IPS-NIHi7 (cell line): ENCODE measurements at regions not wholly inside any gene's neighbourhood (a gene's known extent, or its start where the extent isn't known, plus 50 kb on each side); places are given as distances from the start of the nearest gene placed in this dataset.

Experiments used
- DNase-seq: peaks from one replicate; pipeline ENCODE4 v3.0.0; 2012; ENCODE audit warnings: mixed read lengths; ENCODE audit errors: extremely low spot score

DNA sequence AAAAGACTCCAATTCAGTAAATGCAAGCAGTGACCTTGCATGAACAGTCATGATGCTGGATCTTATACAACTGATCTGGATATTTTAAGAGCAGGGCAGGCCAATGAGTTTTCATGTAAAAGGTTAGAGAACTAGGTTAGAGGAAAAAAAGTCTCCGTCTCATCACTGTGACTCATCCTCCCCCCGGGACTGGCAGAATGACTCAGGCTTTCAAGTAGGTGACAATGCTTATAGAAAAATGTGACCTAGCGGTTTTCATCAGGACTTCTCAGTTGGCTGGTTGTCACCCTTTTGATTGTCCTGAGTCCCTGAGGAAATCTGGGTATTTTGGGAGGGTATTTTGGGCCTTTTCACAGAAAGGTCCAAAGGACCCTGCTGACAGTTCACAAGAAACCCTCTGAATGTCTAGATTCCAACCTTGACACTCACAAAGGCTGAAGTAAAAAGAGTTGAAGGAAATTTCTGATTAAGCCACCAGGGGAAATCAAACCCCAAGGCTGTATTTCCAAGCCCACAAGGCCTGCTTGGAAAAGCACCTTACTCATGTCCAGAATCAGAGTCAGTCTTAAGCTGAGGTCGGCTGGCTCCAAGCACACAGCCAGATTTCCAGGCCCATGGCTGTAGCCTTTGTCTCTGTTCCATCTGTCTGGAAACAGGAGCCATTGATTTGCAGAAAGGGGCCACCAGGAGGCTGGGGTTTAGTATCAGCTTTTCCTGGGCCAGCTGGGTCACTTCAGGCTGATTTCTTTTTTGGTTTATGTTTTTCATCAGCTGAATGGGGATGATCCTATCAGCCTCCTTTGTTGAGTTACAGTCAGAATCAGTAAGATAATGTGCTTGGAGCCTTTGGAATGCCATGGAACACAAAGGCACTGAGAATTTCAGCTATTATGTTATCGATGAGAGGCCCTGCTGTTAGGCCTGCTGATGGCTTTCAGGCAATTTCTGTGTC is 226.4 kb upstream of the HABP2 start:
- peak; percentile 68 for DNase-seq

DNA sequence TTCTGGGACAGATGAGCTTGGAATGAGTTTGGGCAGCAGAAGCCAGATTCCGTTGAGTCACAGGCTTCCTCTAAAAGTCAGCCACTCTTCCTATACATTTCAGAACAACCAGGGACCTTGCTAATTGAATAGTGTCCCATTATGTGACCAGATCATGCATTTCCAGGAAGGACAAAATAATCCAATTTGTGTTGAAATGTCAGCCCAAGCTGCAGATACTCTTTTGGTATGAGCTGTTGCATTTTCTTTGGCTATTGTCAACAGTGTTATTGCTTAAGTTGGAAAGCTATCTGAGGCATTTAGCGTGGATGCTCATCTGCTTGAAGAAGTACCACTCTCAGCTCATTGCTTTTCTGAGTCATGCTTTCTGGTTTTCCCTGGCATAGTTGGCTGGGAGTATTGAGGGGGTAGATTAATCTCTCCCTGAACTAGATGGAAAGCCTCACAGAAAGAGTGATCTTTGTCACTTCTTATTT is 223.7 kb upstream of the HABP2 start:
- DNase-seq, result no peak

DNA sequence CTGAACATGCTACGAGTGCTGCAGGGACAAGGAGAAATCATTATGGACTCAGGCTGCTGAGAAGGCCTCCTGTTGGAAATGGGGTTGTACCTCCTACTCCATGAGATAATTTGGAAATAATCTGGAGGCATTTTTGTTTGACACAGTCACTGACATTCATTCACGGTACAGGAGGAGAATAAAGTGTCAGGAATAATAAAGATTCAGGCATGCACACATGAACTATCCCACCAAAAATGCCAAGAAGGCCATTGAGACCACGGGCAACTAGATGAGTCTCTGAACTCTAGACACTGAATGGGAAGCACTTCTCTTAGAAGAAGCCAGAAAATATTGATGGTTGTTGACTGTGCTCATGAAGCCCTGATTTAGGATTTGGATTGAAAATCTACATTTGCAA is 220.9 kb upstream of the HABP2 start:
- no peak for DNase-seq

DNA sequence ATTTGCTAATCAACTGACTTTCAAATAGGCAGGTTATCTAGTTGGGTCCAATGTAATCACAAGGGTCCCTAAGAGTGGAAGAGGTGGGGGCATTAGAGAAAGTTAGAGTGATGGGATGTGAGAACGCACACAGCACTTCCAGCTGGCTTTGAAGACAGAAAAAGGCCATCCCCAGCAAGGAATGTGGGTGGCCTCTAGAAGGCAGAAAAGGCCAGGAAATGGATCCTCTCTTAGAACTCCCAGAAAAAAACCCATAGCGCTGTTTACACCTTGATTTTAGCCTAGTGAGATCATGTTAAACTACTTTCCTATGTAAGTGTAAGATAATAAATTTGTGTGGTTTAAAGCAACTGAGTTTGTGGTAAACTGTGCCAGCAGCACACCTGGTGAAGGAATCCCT is 219.5 kb upstream of the HABP2 start:
- no peak for DNase-seq

DNA sequence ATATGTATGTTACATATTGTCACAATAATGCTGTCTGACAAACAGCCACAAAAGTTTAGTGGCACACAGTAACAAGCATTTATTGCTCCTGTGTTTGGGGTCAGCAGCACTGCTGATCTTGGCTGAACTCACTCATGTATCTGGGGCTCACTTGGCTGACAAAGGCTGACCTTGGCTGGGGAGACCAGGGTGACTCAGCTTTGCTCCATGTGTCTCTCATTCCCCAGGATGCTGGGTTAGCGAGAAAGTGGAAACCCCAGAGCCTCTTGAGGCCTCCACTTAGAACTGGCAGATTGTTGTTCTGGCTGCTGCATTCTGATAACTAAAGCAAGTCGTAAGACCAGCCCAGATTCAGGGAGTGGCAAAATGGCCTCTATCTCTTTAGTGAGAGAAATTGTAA is 217.3 kb upstream of the HABP2 start:
- DNase-seq, result no peak

DNA sequence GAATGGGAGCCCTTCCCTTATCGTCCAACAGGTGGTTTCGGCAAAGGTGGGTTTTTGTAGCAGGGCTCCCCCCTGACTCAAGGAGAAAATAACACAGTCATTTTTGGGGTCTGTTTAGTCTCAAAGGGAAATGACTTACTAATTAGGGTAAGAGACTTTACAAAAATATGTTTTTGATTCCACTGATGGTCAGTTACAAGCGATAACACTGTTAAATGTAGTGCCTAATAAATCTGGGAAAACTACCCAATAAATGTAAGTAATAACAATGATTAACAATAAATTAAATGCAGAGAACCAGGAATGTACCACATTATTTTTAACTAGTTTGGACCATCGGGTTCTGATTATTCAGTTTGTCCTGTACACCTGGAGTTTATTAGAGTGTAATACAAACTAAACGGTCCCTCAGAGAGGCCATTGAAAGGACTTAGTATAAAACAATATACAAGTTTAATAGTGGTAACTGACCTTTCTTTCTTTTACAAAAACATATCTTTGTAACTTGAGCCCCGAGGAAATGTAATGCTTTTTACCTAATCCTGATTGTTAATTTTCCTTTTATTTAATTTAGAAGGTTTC is 216.2 kb upstream of the HABP2 start:
- no peak for DNase-seq

DNA sequence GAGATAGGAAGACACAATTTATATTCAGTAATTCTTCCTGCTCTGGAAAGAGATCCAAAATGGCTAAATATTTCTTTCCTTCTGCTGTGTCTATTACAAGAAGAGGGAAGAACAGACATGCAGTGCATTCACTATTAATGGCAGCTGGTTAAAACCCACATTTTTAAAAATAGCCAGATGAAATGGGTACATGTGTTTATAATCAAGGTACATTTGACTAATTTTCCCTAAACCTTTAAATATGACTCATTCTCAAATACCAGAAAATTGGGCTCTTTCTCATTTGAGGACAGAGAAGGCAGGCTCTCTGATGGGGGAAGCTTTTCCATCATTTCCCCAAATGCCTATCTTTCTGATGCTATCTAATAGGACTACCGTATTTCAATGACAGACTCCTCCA is 215.7 kb upstream of the HABP2 start:
- DNase-seq, result no peak

DNA sequence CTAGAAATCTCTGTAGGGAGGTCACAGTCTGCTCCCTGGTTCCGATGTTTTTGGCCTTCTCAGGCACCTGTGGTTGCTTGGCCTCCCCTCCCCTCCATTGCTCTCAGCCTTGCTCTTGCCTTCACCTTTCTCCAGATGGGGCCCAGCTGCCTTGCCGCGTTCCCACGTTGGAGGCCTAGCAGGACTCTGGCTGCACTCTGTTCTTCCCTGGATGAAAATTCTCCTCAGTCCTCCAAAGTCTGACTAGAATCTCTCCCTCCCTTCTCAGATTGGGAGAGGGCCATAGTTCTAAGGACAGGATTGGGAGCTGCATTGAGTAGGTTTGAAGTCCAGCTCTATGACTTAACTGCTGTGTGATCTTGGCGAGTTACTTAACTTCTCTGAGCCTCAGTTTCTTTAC is 213.7 kb upstream of the HABP2 start:
- DNase-seq, result no peak

DNA sequence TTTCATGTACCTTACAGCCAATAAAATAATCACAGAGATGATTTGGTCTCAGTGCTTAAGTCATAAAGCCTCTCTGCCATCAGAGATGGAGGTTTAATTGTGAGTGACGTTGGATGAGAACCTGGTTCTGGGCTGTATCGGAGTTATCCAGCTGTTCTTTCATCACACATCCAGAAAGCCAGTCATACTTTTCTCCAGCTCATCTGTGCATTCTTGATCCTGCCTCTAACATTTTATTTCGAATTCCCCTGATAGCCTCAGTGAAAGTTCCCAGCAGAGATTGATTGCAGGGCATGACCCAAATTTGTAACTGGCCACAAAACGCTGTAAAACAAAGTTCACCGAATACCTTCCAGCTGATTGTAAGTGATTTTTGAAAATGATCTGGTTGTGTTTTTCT is 212.6 kb upstream of the HABP2 start:
- no peak for DNase-seq

DNA sequence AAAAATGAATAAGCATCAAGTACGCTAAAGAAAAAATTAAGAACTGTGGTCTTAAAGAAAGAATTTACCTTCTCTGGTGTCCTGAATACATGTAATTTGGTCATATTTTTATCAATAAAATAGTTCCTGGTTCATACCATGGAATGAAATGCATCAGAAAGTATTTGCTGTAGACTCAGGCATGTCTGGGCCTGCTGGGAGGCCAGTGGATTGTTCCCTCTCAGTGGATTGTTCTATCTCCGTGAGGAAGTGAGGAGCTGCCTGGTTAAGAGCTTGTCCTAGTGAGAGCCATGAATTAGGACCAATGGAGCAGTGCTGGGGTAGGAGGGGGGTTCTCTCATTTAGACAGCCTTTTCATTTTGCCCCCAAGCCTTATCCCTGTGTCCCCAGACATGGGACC is 211.7 kb upstream of the HABP2 start:
- DNase-seq, result no peak

DNA sequence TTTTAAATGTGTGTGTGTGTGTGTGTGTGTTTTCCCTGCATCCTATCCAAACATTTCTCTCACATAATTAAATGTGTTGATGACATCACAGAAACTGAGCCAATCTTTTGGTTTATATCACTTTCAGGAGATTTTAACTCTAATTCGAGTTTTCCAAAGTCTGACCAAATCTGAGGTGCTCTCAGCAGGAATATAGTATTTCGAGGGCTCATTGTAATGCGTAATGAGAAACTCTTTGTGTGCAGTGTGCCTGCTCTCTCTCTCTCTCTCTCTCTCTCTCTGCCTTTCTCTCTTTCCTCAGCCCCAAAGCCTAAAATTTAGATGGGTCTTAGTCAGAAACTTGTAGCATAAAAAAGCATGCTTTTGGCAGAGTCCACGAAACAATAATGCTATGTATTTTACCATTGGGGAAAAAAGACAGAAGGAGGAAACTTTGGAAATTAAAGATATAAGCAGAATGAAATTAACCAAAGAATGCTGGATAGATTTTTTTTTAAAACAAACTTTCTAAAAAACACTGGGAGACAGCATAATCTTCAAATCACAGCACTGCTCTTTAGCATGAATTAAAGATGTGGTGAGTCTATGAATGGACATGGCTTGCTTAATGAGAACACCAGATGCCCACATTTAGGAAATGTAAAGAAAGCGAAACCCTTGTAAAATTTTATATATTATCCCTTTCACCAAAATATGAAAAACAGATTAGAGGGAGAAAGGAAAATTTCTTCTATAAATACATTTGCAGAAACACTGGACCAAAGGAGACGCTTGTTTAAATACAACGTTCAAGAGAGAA is 206.8 kb upstream of the HABP2 start:
- no peak for DNase-seq

DNA sequence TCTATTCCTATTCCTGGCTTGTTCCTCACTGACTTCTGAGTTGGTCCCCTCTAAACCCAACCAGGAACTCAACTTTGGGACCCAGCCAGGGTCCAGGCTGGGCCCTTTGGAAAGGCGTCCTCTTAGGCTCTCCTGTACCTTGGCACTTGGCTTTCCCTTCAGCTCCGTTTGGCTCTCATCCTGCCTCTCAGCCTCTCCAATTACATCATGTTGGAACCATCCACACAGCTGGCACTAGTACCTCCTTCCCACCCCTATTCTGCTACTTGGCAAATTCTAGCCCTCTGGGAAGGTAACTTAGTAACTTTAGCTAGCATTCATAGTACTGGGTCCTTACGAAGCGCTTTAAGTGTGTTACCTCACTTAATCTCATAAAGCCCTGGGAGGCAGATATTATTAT is 205.3 kb upstream of the HABP2 start:
- no peak for DNase-seq

DNA sequence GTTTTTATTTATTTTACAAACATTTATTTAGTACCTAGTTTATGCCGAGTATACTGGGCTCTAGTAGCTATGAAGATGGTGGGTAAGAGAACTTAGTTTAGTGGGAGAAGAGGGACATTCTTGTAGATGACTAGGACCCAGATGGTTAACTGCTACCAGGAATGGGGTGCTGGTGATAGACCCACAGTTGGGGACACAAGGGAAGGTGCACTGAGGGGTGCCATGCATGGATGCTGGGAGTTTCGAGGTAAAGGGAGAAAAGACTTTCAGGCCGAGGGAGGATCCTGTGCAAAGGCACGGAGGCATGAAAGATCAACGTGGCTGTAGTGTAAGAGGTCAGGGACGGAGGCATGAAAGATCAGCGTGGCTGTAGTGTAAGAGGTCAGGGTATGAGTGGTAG is 204.2 kb upstream of the HABP2 start:
- DNase-seq, result no peak

DNA sequence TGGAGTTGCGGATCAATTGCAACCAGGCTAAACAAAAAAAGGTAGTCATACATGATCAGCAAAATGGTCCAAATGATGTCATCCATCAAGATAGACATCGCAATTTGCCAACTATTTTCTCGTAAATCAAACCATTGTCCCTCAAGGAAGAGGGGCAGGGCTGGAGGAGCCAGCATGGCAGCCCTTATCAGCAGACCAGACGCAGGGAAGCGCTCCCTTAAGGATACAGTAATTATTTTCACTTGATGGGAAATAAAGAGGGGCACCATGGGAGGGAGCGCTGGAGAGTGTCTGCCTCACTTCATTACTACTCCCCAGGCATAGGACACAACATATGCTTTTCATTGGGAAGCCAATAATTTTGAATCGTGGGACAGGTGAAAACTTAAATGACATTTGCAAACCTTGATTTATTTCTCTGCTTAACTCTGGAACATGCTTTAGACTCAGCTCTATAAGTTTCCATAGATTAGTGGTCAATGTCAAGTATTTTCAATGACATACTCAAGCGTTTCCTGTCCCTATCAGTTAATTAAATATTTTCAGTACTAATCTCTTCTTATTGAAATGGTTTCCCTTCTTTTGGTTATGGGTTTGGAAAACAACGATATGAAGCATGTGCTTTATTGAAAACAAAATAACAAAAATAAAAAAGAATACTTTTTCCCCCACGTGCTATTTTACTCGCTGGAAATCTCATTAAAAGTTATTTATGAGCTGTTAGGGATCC is 202.4 kb upstream of the HABP2 start:
- DNase-seq, result no peak

DNA sequence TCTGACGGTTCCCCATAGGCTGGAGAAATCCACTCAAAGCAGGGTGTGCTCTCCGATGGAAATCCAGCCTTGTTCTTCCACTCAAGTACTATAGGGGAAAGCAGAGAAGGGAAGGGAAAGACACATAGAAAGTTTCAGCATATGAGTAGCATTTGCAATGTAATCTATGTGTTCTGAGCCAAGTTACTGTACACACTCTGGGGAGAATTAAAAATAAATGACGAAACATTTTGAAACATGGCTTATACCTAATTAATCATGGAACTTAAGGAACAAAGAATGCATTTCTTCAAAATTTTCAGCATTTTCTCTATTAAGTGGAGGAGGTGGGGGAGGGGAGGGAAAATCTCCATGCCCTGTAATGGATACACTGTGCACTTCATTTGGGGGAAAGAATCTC is 198.1 kb upstream of the HABP2 start:
- no peak for DNase-seq

DNA sequence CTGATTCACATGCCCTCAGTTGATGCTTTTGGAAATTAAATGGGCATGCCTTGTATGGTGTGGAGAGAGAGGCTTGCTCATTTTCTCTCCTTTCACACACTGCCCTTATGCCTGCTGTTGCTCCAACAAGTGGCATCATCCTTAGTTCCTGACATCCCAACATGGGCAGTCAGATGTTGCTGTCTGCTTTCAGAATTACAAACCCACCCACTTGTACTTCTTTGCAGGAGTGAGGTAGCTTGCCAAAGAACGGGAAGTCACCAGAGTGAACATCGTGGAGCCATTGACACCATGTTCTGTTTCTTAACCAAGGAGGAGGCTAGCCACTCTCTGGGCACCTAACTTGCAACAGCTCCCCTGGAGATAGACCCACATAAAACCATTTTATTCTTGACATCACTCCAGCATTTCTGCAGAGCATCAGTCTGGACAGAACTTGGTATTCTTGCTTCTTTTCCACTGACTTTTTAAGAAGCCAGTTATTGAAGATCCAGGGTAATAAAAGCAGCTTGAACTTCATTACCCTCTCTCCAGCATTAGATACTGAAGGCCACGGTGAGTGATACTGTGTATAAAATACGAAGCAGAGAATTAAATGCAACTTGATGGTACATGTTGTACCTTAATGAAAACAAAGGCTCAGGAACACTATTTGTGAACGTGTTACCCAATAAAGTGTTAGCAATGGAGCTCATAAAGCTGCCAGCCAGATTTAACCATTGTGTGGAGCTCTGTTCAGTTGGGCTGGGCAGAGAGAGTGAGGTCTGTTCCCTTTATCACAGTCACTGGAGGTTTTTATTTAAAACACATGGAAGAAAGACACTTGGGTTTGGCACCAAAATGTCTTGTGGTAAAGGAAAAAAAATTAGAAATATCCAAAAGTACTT is 195.8 kb upstream of the HABP2 start:
- DNase-seq, result no peak

DNA sequence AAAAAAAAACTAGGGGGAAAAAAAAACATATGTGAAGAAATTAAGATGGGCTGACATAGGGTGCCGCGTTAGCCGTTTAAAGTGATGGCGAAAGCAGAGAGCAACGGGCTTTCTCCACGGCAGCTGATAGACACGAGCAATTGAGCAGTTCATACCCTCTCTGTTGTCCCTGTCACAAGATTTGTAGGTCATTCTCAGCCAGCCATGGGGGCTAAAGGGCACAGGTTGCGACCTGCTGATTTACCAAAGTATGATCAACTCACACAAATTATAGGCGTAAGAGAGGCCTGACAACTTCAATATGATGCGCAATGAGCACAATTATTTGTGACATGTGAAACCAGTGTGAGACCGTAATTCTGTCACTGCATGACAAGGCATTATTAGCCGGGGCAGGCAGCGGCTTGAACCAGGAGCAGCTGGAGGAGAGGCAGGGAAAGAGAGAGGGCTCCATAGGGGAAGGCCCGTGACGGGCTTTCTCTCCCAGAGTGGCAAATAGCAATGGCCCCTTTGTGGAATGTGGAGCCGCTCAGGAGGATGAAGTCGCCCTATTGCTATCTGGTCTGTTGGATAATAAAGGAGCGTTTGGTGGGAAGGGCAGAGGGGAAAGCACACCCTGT is 195.1 kb upstream of the HABP2 start:
- no peak for DNase-seq

DNA sequence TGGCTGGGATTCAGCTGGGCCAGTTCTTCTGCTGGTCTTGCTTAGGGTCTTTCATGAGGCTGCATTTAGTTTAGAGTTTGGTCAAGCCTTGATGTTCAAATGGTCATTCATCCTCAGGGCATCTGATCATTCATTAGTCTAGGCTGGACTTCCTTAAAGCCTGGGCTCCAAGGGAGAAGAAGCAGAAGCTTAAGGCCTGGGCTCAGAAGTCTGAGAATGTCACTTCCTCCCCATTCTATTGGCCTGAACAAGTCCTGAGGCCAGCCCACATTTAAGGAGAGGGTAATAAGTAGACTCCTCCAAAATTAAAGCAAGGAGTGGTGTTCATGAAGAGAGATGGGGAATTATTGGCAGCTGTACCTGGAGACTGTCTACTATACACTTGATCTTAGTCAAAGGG is 193.2 kb upstream of the HABP2 start:
- no peak for DNase-seq

DNA sequence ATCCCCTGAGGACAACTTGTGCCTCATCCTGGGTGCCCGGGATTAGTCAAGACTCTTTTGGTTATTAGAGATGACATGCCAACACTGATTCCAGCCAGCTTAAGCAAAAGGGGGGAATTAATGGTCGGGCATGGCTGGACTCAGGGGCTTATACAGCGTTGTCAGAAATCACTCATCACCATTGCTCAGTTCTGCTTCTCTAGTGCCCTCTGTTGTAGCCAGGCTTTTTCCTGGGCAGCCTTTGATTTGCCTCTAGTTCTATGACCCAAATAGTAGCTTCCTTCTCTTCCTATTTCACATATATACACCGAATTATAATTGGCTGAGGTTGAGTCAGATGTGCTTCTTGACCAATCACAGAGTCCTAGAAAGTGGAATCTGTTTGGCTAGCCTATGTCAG is 192.0 kb upstream of the HABP2 start:
- DNase-seq, result no peak

DNA sequence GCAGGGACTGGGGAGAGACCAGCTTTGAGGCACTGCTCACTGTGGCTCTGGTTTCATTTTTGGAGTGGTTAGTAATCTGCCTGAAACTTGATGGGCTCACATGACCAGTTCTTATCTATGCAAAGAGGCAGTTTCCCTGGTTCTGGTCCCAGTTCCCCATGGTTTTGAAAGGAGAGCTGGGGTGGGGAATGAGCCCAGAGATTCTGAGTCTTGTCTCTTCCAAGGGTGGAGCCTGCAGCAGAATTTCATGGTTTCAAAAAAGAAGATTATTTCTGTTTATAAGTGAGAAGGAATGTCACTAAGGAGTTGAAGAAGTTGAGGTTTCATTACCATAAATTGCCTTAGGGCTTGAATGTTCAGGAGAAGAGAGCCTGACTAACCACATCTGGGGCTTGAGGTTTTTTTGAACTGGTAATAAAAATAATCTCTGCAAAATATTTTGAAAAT is 190.2 kb upstream of the HABP2 start:
- DNase-seq, result no peak
